GM19463 (cell line): ENCODE measurements at regions not wholly inside any gene's neighbourhood (a gene's known extent, or its start where the extent isn't known, plus 50 kb on each side); places are given as distances from the start of the nearest gene placed in this dataset.
"Not testable (repeated sequence)": the region's sequence is repeated elsewhere in the genome, so short reads cannot be mapped to it uniquely, and the experiment has no call there.

Source experiments
- ATAC-seq: cut with Tn5 transposase; IDR thresholded peaks from one replicate; pipeline ENCODE4 v1.9.1; 2021; ENCODE audit warnings: mild to moderate bottlenecking, moderate library complexity; ENCODE audit not compliant: unreplicated experiment

DNA sequence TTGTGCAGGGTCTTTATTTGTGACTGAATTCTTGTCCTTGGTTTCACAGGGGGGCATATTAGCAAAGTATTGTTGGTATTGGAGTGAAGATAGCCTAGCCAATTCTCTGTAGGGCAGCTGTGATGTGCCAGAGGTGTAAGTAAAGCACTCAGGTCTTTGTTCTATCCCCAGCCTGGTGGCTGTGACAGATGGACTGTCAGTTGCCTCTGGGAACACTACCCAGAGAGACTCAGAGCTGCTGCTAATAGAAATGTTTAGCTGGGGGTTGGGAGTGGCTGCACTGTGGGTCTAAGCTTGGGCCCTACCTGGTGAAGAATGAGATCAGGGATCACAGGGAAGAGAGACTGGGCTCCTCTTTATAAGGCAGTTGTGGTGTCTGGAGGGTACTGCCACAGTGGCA lies 1006.5 kb upstream of the TYRP1 start:
- no peak for ATAC-seq

GRCh38 chr9:11697126-11697525 lies 996.1 kb upstream of the TYRP1 start:
- no peak for ATAC-seq

DNA sequence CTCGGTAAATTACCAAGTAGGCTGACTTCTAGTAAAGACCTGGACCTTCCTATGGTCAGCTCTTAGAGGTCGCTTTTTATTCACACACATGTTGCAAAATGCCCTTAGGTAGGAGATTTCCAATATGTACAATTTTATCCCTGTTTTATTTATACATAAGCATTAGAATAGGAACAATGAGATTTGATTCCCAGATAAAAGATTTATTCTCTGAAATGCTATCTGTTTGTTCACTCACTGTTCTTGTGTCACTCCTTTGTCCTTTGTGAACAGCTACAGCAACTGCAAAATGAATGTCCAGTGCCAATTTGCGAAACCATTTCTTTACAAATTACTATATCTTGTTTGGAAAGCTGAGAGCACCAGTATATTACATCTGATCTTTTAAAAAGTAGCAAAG lies 991.5 kb upstream of the TYRP1 start:
- no peak for ATAC-seq

- no peak for ATAC-seq
Measured at GRCh38 chr9:11702548-11702947, 990.6 kb upstream of the TYRP1 start.

DNA sequence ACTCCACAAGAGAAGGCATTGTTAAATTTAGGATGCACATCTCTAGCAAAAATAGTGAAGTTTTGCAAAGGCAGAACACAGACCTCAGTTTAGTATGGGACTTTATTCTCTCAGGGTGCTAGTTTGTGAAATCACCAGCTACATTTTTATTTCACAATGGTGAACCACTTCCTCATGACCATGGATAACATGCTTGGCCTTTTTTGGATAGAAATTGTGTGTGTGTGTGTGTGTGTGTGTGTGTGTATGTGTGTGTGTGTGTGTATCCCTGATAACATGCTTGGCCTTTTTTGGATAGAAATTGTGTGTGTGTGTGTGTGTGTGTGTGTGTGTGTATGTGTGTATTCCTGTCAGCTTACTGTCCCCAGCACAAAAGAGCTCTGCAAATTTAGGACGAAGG lies 989.0 kb upstream of the TYRP1 start:
- not testable (repeated sequence) for ATAC-seq

GRCh38 chr9:11708899-11709298 lies 984.3 kb upstream of the TYRP1 start:
- ATAC-seq: no peak

DNA sequence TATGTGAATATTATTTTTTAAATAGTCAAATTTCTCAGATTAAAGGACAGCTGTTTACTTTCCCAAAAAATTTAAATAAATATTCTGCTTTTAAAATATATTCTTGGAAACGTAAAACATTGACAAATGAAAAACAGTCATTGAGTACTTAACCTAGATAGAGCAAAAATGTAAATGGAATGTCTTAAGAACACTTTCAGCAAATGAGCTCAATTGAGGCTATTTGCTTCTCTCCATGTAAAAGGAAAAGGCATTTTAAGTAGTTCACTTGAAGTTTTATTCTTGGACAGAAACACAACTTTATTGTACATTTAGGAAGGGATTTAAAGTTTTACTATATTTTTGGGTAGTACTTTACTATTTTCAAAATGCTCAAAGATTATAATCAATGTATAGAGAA lies 983.6 kb upstream of the TYRP1 start:
- ATAC-seq: no peak

DNA sequence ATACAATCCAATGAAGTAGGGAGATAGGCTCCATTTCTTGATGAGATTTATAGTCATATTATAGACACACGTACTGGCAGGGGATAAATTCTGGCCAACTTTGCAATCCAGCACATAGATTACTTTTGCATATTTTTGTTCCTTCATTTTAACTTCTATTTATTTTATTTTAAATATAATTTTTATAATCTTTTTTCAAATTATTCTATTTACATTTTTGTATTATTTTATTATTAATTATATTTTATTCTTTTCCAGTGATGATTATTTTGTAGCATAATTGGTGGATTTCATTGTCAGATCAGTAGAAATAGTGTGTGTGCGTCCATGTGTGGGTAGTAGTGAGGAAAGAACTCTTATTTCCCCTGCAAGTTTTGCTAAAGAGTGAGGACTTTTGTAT lies 980.1 kb upstream of the TYRP1 start:
- no peak for ATAC-seq

DNA sequence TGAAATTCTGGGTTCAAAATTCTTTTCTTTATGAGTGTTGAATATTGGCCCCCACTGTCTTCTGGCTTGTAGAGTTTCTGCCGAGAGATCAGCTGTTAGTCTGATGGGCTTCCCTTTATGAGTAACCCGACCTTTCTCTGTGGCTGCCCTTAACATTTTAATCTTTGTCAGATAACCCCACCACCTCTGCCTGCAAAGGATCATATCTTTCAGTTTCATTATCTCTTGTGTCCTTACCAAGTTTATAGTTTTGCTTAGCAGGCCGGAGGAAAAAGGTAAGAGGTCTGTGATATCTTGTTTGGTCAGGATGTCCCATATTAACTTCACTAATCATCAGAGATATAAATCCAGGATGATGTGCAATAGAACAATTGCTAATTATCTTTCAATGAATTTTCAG lies 970.2 kb upstream of the TYRP1 start:
- ATAC-seq: no peak

DNA sequence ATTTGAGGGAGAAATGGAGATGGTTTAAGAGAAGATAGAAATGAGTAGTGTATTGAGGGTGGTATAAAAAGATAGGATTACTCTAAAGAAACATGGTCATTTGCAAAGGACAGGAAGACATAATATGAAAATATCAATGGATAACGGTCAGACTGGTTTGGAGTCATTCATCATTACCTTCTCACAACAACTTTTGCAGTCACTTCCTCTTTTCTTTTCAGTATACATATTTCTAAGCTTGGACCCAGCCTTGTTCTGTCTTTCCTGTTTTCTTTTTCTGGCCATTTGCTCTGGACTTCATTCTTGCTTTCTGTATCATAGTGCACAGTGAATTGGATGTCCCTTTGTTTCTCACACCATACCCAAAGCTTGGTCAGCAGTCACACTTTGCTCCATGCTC lies 966.5 kb upstream of the TYRP1 start:
- no peak for ATAC-seq

- no peak for ATAC-seq
Measured at GRCh38 chr9:11735391-11735790, 957.8 kb upstream of the TYRP1 start.

DNA sequence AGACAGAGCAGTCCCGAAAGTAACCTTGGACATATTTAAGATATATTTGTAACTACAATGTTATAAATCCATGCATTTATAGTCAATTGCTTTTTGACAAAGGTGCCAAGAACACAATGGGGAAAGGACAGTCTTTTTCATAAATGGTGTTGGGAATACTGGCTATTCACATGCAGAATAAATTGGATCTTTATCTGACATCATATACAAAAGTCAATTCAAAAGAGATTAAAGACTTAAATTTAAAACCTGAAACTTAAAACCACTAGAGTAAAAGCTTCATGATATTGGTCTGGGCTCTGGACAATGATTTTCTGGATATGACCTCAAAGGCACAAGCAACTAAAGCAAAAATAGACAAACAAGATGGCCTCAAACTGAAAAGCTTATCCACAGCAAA lies 950.7 kb upstream of the TYRP1 start:
- no peak for ATAC-seq

- no peak for ATAC-seq
Measured at GRCh38 chr9:11743356-11743755, 949.8 kb upstream of the TYRP1 start.

DNA sequence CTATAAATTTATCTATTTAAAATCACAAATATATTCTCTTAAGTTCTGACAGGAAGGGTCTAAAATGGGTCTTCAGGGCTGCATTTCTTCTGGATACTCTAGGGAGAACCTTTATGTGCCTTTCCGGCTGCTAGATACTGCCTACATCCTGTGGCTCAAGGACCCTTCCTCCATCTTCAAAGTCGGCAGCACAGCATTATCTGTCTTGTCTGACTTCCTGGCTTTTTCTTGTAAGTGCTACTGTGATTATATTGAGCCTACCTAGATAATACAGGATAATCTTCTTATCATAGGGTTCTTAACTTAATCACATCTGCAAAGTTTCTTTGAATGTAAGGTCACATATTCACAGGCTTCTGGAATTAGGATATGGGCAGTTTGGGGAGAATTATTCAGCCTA lies 943.8 kb upstream of the TYRP1 start:
- no peak for ATAC-seq

GRCh38 chr9:11755951-11756350 lies 937.2 kb upstream of the TYRP1 start:
- no peak for ATAC-seq

DNA sequence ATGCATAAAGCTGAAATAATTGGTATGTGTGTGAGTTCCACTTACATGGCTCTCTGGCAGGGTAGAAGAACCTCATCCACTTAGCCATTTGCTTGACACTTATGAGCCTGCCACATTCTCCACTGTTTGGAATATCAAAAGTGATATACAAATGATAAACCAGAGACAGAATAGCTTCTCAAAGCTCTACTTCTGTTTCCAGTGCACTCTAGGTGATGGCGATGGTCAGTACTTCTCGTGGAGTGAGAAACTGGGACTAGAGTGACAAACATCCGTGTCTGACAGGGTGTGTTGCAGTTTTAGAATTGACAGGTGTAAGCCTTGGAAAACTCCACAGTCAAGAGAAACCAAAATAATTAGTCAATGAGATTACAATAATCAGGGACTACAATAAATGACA lies 935.8 kb upstream of the TYRP1 start:
- ATAC-seq: no peak

DNA sequence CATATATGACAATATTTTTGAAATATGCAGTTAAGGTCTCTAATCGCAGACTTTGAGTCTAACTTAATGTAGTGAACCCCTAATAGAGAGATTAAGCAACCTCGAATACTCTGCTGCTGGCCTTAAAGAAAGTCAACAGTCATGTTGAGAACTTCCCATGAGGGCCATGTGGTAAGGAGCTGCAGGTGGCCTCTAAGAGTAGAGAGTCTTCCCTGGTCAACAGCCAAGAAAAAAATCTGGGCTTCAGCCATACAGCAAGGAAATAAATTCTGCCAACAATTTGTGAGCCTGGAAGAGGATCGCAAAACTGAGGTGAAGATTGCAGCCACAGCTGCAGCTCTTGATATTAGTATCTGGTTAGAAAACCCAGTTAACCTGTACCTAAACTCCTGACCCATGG lies 935.2 kb upstream of the TYRP1 start:
- ATAC-seq: no peak

DNA sequence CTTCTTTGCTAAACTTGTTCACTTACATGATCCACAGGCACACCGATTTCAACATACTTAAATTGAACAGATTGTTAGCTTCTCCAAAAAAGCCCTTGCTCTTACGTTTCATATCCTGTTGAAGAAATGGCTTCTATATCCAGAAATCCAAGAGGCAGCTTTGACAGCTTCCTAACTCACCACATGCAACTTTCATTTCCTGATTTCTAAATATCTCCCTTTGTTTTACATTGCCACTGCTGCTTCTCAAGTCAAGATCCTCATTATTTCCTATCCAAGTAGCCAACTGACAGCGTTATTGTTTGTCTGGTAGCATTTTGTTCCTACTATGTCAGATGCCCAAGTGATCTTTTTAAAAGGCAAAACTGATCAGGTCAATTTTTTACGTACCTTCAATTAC lies 913.2 kb upstream of the TYRP1 start:
- ATAC-seq: no peak

GRCh38 chr9:11792870-11793269 lies 900.3 kb upstream of the TYRP1 start:
- no peak for ATAC-seq

DNA sequence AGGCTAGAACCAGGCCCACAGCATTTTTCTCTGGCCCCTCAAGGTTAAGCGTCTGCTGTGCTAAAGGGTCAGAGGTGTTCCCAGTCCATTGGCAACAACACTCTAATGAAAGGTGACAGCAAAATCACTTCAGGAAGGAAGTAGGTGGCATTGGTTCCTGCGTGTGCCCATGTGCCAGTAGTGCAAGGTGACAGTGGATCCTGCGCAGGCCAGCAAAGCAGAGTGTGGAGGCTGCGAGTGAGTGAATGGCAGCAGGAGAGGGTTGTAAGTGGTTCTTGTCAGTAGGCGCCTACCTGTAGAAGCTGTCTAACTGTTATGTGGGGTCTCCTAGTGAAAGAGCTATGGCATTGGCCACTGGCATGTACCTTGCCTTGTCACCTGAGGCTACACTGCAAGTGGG lies 898.2 kb upstream of the TYRP1 start:
- ATAC-seq: no peak

- ATAC-seq: no peak
Measured at GRCh38 chr9:11805969-11806368, 887.2 kb upstream of the TYRP1 start.

- no peak for ATAC-seq
Measured at GRCh38 chr9:11821306-11821975, 871.7 kb upstream of the TYRP1 start.

GRCh38 chr9:11828201-11828600 lies 865.0 kb upstream of the TYRP1 start:
- no peak for ATAC-seq

DNA sequence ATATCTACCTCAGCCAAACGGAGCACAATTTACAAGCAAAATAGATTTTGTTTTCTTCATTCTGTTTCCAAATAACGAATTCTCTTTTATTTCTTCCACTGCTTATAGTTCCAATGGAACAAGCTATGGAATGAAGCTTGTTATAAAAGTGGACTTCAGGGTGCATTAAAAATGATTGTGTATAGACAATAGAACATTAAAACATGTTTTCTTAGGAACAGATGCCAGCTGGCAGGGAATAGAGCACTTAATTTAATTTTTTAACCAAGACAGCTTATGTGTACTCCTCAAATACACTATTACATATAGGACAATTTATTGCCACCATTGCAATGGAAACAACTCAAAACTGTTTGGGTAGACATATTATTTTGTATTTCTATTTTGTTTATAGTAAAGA lies 860.1 kb upstream of the TYRP1 start:
- ATAC-seq: no peak
